PFSK-1 (cell line): ENCODE measurements at regions not wholly inside any gene's neighbourhood (a gene's known extent, or its start where the extent isn't known, plus 50 kb on each side); places are given as distances from the start of the nearest gene placed in this dataset.

Experiments used
- FOXP2 ChIP-seq: optimal IDR thresholded peaks from 2 replicates; pipeline ENCODE3; 2011; ENCODE audit warnings: borderline replicate concordance, control low read depth, inconsistent platforms; ENCODE audit not compliant: insufficient read depth; ENCODE audit errors: extremely low read length, extremely low read depth
- SIN3A ChIP-seq: IDR thresholded peaks from 2 replicates; pipeline ENCODE4 v1.6.1; 2012; ENCODE audit warnings: mild to moderate bottlenecking, low read length, moderate library complexity, borderline replicate concordance; ENCODE audit not compliant: insufficient read depth
- TAF1 ChIP-seq: IDR thresholded peaks from 2 replicates; pipeline ENCODE4 v1.6.1; 2012; ENCODE audit warnings: low read length, control low read depth, borderline replicate concordance; ENCODE audit not compliant: insufficient read depth

GRCh38 chr10:111233439-111233838 is 156.6 kb downstream of the ADRA2A start:
- TF ChIP-seq TAF1 (no peak), FOXP2 (no peak), SIN3A (no peak)
